HG03060 (cell line): ENCODE measurements at regions not wholly inside any gene's neighbourhood (a gene's known extent, or its start where the extent isn't known, plus 50 kb on each side); places are given as distances from the start of the nearest gene placed in this dataset.

Experiments
- ATAC-seq: cut with Tn5 transposase; IDR thresholded peaks from one replicate; pipeline ENCODE4 v1.9.1; 2021; ENCODE audit warnings: low read depth, moderate number of reproducible peaks; ENCODE audit not compliant: unreplicated experiment

DNA sequence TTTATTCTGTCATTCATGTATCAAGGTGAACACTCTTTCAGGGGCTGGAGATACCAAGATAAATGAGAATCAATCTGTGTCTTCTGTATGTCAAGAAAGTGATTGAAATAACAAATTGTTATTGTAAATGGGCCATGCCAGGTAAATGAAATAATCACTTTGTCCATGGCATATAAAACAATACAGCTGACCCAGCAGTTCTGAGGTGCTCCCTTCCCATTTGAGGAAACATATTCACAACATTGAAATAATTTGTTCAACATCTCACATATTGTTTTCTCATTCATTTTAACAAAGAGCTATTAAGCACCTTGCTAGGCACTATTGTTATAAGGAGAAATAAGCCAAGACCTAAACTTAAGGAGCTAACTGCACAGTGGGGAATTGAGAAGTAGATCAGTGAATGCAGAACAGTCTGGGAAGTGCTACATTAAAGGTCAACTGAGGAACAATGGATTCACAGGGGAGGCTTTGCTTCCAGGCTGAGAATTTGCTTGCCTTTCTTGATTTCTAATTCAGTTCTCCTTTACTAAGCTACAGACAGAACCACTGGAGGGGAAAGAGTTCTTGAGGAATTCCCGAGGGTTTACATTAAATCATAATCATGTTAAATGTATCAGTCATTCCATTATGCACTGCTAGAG, 806.3 kb upstream of the ARPP21 start:
- ATAC-seq, result no peak

DNA sequence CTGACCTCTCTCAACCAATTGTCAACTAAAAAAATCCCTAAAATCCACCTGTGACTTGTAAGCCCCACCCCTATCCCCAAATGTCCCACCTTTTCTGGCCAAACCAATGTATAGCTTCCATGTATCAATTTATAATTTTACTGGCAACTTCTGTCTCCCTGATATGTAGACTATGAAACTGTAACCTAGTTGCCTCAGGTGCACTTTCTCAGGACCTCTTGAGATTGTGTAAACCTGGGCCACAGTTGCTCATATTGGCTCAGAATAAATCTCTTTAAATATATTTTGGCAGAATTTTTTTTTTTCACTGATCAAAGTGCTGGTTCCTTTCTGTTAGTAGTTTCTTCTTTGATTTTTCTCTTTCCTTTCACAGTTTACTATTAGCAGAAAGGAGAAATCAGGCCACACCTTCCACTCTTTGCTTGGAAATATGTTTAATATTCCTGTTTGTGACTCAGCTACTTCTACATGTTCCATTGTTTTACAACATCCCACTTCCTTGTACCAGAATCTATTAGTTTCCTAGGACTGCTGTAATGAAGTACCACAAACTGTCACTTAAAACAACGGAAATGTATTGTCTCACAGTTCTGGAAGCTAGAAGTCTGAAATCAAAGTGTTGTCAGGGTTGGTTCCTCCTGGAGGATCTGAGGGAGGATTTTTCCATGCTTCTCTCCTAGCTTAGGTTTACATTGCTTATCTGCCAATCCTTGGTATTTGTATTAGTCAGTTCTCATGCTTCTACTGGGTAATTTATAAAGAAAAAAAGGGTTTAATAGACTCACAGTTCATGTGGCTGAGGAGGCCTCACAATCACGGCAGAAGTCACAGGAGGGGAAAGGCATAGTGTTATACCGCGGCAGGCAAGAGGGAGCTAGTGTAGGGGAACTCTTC, 801.2 kb upstream of the ARPP21 start:
- no peak for ATAC-seq

DNA sequence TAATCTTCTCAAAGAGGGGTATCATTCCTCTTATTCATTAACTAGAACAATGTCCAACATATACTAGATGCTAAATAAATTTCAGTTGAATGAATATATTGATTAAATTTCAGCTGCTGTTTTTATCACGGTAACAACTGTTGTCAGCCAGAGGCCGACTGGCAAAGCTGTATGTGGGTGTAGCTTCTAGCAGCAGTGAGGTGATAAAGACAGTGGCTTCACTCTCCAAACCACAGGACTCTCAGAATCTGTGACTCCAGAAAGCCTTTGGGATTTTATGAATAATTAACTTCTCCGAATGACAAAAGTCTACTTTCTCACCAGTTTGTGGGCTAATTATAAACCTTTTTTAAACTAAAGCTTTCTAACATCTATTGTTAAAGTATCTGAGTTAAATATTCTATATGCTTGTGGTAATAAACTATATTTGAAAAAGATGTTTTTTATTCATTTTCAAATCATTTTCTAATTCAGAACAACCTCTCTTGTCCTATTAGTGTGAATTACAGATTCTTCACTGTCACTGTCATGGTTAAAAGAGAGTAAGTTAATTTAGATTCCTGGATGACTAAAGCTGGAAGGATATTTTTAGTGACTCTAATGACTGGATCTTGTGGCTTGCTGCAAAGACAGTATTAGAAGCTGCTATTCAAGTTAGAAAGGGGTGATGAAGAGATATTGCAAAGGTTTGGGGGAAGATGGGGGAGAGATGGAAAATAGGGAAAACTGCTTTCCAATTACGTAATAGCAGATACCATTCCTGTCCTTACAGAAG, 796.4 kb upstream of the ARPP21 start:
- no peak for ATAC-seq

DNA sequence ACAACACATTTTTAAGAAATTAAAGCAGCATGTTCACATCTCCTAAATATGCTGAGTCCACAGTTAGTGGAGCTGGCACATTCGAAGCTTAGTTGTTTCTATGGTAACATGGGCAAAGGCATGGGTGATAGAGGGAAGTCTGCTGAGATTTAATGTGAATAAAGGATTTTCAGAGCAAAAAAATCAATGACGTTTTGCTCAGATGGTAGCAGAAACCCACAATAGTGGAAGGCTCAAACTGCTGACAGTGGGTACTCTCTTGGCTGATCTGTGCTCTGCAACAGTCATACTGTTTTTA, 795.1 kb upstream of the ARPP21 start:
- ATAC-seq, result no peak

DNA sequence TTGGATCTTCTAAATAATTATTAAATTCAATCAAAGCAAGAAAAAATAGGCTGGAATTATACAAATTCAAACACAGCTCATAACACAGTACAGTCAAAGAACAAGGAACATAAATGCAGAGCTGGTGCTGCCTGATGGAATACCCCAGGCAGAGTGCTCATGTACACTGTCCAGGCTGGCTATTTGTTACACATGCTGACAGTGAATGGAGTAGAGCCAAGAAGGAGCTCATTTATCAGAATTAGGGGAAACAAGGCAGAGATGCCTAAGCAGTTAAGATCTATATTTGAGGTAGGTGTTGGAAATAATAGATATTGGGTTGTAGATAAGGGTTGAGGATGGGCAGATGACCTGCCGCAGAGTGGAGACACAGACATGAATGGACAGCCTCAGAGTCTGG, 788.2 kb upstream of the ARPP21 start:
- no peak for ATAC-seq

DNA sequence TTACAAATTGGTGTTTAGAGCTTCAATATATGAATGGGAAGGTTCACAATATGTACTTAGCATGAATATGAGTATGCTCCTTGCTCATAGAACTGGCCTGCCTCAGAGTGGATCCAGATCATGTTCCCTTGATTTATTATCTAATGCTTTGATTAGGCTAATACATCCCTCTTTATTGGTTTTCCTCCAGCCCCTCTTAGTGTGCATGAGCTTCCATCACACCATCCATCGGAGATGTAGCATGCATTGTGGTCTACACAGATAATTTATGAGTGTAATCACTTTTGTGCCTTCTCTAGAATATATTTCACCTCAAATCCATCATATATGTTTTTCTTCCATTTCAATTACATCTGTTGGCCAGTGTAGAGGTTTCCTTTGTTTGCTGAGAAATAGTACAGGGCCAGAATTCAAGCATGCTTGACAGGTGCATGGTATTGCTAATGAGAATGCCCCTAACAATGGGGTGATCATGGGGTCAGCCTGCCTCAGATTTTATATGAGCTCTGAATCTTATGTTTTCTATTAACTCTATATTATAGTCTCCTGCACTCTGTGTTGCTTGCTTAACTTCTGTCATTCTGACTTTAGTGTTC, 786.4 kb upstream of the ARPP21 start:
- no peak for ATAC-seq

DNA sequence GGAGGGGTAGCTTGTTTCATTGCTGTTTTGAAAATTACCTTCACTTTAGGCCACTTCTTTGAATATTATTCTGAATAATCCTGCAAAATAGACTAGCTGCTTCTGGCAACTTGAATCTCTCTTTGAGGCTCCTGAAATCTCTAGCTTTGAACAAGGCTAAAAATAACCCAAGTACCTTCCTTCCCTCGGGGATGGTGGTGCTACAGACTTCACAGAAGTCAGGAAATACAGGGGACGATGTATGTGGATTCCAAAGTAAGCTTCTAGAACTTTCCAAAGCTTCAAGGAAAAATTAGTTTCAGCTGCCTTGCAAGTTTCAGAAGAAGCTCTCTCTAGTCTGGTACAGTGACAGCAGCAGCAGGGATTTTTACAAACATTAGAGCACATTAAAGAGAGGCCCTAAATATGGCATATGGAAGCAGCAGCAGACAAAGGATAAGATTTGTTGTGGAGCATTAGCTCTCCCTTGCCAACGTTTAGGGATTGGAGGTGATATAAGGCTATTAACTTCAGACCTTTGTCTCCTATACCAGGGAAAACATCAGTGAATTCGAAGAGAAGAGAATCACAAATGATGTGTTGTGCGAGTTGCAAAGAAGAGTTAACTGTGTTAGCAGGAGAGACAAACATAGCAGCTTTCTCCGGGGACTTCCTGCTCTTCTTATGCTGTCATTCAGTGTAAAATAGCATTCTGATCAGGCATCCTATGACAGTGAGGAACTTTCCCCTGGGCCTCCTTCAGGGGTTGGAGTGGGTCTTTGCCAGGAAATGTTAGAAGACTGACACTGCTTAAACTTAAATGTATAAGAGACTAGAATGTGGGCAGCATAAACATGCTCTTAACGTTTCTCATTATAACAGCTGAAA, 783.0 kb upstream of the ARPP21 start:
- ATAC-seq, result no peak

DNA sequence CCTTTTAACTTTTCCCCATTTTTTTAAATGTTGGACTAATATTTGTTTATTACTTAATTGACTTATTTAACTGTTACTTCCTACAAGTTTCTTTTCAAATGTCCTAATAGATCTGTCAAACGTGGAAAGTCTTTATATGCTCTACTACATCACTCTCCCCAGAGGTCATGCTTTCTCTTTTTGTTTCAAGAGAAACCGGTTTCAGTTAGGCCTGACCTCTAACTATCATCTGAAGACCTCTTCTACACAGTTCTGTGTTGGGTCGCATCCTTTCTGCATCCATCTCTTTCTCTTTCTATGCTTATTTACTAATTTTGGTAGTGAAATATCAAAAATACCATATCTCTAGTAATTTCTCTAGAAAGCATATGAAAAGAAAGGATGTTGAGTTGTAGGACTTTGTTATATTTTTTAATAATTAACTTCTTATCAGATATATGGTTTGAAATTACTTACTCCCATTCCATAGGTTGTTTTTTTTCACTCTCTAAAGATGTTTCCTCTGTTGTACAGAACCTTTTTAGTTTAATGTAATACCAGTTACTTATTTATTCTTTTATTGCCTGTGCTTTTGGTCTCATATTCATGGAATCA, 781.2 kb upstream of the ARPP21 start:
- ATAC-seq, result no peak

DNA sequence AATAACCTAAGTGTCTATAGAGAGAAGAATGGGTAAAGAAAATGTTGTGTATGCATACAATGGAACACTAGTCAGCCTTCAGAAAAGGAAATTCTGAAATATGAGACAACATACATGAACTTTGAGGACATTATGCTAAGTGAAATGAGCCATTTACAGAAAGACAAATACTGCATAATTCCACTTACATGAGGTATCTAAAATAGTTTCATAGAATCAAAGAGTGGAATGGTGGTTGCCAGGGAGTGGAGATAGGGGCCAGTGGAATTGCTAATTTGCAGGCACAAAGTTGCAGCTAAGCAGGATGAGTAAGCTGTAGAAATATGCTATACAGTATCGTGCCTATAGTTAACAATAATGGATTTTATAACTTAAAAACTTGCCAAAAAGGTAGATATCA, 779.6 kb upstream of the ARPP21 start:
- ATAC-seq, result no peak

DNA sequence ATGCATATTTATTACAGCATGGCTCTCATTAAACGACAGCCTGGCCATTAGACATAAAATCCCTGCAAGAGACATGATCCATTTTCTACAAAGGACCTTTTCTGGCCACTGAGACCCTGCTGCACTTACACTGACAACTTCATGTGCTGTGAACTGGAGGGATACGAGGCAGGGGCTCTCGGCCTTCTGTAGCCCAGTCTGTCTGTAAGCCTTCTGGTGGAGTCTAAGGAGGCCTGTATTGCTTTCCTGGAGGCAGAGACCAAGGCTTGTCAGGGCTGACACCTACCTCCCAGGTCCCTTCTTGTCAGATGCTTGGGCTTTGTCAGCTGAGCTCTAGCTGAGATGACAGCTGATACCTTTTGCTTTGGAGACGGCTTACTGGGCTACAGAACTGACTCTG, 776.9 kb upstream of the ARPP21 start:
- no peak for ATAC-seq

DNA sequence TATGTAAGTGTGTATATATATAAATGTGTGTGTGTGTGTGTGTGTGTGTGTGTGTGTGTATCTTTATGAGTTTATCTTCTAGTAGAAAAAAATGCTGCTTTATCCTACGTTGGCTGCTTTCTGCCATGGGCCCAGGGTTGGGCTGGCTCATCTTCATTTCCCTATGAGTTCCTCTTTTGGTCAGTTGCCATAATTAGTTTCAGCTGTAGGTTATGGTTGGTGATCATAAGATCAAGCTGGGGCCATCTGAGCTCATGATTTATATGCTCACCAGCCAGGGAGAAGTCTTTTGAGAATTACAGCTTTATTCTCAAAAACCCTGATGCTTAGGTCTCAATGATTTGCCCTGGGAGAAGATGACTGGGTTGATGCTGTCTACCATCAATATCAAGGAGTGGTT, 775.8 kb upstream of the ARPP21 start:
- no peak for ATAC-seq

DNA sequence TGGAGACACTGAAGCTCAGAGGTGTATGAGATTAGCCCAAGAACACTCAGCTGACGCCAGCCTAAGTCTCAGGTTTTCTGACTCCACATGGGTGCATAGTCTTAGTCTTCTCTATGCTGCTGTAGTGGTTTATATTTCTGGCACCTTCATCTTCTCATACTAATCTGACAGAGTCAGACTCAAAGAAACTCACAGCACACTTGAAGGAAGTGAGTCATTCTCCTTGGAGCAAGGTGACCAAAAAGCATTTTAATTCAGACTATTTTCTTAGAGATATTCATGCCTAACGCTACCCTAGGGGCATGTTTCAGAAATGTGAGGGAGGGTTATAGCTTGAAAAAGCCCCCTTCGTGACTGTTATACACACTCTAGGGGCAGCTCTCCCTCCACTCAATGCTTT, 775.3 kb upstream of the ARPP21 start:
- ATAC-seq, result no peak

DNA sequence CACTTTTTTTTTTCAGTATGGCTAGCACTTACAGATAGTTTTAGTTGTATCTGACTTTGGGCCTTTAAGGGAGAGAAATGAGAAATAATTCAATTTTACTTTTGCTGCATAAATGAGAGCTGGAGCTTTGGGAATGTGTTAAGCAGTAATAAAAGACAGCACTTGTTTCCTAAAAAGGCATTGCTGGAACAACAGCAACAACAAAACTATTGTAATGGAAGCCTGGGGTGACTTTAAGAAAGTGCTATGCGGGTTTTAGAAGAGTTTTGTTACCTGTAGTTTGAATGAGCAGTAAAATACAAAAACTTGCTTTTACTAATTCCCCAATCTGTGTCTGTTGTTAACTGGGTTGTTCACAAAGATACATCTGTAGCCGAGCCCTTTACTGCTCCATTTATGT, 774.0 kb upstream of the ARPP21 start:
- no peak for ATAC-seq

DNA sequence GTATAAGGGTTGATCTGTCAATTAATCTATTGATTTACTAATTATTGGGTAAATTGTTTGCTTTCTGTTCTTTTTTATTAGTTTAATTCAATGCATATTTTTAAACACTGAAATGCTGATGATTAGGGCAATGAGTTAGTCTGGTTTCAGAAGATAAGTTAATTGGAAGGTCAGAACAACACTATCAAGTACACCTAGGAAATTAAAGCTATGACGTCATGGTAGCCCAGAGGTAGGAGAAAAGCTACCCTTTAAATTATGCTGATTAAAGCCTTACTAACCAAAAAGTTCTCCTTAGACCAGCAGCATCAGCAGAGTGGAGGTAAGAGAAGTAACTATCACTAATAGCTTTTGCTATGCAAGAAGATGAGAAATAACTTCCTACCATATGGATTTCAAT, 770.4 kb upstream of the ARPP21 start:
- no peak for ATAC-seq

DNA sequence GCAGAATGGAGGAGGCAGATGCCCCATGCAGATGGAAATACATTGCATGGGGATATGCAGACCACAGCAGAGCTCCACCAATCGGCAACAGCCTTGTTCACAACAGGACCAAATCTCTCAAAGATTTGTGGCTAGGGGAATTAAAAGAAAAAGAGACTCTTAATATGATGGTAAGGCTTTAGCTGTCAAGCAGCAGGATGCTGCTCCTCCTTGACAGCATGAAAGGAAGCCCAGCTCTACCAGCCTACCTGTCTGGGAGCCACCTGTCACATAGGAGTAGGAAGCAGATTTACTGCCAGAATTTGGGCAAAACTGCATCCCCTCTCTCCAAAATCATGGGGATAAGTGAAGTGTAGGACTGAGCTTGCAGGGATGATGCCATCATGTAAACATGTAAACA, 769.6 kb upstream of the ARPP21 start:
- no peak for ATAC-seq

DNA sequence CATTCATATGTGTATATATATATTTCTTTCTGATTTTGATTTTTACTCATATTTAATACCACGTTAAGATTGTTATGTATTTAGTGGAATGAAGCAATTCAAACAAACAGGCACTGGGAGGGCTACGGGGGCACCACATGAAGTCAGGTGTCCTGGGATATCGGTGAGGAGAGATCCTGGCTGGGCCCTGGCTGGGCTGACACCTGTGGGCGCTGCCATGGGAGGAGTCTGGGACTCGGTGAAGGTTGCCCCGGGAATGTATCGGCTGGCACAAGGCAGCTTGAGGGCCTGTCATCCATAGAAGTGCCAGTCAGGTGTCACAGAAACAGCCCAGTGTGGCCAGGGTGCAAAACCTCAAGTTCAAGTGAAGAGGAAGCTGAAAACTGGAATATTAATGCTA, 766.9 kb upstream of the ARPP21 start:
- ATAC-seq, result no peak

DNA sequence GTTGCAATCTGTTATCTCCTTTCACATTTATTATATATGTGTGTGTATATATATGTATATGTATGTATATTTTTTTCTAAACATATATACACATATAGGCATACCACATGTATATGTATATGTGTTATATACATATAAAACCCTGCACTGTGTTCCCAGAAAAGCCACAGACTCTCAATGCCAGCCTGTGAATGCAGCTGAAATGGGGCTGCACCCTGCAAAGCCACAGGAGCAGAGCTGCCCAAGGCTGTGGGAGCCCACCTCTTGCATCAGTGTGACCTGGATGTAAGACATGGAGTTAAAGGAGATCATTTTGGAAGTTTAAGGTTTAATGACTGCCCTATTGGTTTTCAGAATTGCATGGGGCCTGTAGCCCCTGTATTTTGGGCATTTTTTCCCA, 762.3 kb upstream of the ARPP21 start:
- ATAC-seq, result no peak

DNA sequence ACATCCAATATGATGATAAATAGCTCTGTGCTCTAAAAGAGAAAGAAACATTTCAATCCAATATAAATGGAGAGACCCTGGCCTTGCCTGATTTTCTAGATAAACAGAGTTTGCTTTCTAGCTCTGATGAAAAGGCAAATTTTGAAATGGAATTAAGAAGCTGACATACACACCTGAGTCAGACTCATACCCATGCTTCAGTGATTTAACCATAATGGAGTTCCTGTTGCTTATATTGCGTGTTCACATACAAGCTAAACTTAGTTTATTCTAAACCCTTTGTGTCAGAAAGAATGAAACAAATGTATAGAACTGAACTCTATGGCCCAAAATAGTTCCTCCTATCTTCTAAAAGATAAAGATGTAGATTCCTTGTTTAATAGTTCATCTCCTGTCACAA, 760.8 kb upstream of the ARPP21 start:
- ATAC-seq, result no peak

DNA sequence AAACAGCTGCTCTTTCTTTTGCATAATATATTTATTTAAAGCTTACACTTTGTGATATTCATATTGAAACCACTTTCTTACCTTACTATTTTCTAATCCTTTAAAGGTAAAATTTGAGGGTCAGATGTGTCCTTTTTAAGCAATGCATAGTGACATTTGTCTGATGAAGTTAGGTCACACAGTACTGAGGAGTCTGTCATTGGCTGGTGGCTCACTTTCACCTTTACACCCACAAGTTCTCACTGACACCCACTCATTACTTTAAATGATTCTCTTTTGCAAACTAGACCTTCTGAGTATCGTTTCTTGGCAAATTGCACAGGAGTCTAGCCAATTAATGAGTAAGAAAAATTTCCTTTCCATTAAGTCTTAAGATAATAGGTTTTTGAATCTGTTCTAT, 758.3 kb upstream of the ARPP21 start:
- ATAC-seq, result no peak

DNA sequence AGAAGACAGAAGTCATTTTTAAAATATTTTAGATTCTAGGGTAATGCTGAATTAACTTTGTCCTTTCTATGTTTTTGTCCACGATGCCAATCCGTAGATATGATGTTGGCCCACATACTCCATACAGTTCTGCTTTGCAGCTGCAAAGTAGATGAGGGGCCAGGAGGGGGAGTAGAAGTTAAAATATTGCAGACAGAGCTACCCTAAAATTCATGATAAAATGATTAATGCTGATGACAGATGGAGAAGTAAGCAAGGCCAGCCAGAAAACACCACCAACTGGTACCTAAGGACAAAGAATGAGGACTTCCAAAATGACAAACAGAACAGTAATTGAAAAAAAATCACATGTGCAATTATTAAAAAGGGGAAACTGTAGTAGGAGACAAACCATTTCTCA, 756.6 kb upstream of the ARPP21 start:
- ATAC-seq, result no peak
